H9 (cell line): ENCODE measurements at regions not wholly inside any gene's neighbourhood (a gene's known extent, or its start where the extent isn't known, plus 50 kb on each side); places are given as distances from the start of the nearest gene placed in this dataset.

Source experiments
- DNase-seq: peaks from one replicate; pipeline ENCODE4 v3.0.0-alpha.2; 2017
- H2AFZ ChIP-seq: one replicate; pipeline ENCODE4 v1.6.1; 2013; ENCODE audit warnings: mild to moderate bottlenecking, low read length, control low read depth, moderate library complexity
- H2AK5ac ChIP-seq: 2 replicates; pipeline ENCODE4 v1.6.1; 2013; ENCODE audit warnings: low read length, control low read depth, mixed read lengths; ENCODE audit not compliant: insufficient read length
- H2BK120ac ChIP-seq: one replicate; pipeline ENCODE4 v1.6.1; 2013; ENCODE audit warnings: low read depth, mild to moderate bottlenecking, low read length, control low read depth, inconsistent platforms; ENCODE audit not compliant: poor library complexity, severe bottlenecking
- H2BK12ac ChIP-seq: 2 replicates; pipeline ENCODE4 v1.6.1; 2013; ENCODE audit warnings: low read length, control low read depth, mixed read lengths, low read depth; ENCODE audit not compliant: insufficient read length
- H2BK15ac ChIP-seq: 2 replicates; pipeline ENCODE4 v1.6.1; 2013; ENCODE audit warnings: low read depth, low read length, control low read depth
- H2BK20ac ChIP-seq: one replicate; pipeline ENCODE4 v1.6.1; 2013; ENCODE audit warnings: low read depth, mild to moderate bottlenecking, low read length, control low read depth, inconsistent platforms; ENCODE audit not compliant: poor library complexity, severe bottlenecking
- H2BK5ac ChIP-seq: 2 replicates; pipeline ENCODE4 v1.6.1; 2013; ENCODE audit warnings: low read length, control low read depth, mixed read lengths; ENCODE audit not compliant: insufficient read length
- H3K14ac ChIP-seq: 2 replicates; pipeline ENCODE4 v1.6.1; 2013; ENCODE audit warnings: low read length, control low read depth; ENCODE audit not compliant: insufficient read depth
- H3K18ac ChIP-seq: 2 replicates; pipeline ENCODE4 v1.6.1; 2013; ENCODE audit warnings: low read depth, mild to moderate bottlenecking, mixed read lengths, low read length, control low read depth; ENCODE audit not compliant: insufficient read length
- H3K23ac ChIP-seq: 2 replicates; pipeline ENCODE4 v1.6.1; 2013; ENCODE audit warnings: low read length, control low read depth, mixed read lengths, low read depth; ENCODE audit not compliant: insufficient read length
- H3K23me2 ChIP-seq: 2 replicates; pipeline ENCODE4 v1.6.1; 2013; ENCODE audit warnings: low read depth, mild to moderate bottlenecking, mixed read lengths, low read length, control low read depth; ENCODE audit not compliant: insufficient read length, poor library complexity, severe bottlenecking
- H3K27ac ChIP-seq: 2 replicates; pipeline ENCODE4 v1.5.1; 2013; ENCODE audit warnings: low read length, control low read depth, mixed read lengths, low read depth; ENCODE audit not compliant: insufficient read length
- H3K27me3 ChIP-seq: 2 replicates; pipeline ENCODE4 v1.6.1; 2013; ENCODE audit warnings: low read length, control low read depth, inconsistent platforms; ENCODE audit not compliant: insufficient read depth
- H3K4ac ChIP-seq: 2 replicates; pipeline ENCODE4 v1.6.1; 2013; ENCODE audit warnings: low read depth, mild to moderate bottlenecking, control low read depth, inconsistent platforms, low read length, moderate library complexity
- H3K4me1 ChIP-seq: 2 replicates; pipeline ENCODE4 v1.6.1; 2013; ENCODE audit warnings: low read length, control low read depth, inconsistent platforms; ENCODE audit not compliant: insufficient read depth
- H3K4me2 ChIP-seq: 2 replicates; pipeline ENCODE4 v1.6.1; 2013; ENCODE audit warnings: low read length, control low read depth, mixed read lengths; ENCODE audit not compliant: insufficient read length, insufficient read depth
- H3K56ac ChIP-seq: 2 replicates; pipeline ENCODE4 v1.6.1; 2013; ENCODE audit warnings: low read depth, mild to moderate bottlenecking, mixed read lengths, low read length, control low read depth; ENCODE audit not compliant: insufficient read length
- H3K79me1 ChIP-seq: 2 replicates; pipeline ENCODE4 v1.6.1; 2013; ENCODE audit warnings: low read depth, mild to moderate bottlenecking, moderate library complexity, low read length, control low read depth, inconsistent platforms; ENCODE audit not compliant: insufficient read depth, poor library complexity, severe bottlenecking
- H3K79me2 ChIP-seq: 2 replicates; pipeline ENCODE4 v1.6.1; 2013; ENCODE audit warnings: low read length, control low read depth, inconsistent platforms; ENCODE audit not compliant: insufficient read depth
- H3K9ac ChIP-seq: 2 replicates; pipeline ENCODE4 v1.6.1; 2013; ENCODE audit warnings: low read length, control low read depth, mixed read lengths; ENCODE audit not compliant: insufficient read length; ENCODE audit errors: extremely low read depth
- H3K9me3 ChIP-seq: one replicate; pipeline ENCODE4 v1.6.1; 2013; ENCODE audit warnings: low read depth, low read length, inconsistent platforms; ENCODE audit not compliant: control insufficient read depth
- H3T11ph ChIP-seq: one replicate; pipeline ENCODE4 v1.6.1; 2013; ENCODE audit warnings: mild to moderate bottlenecking, low read length, control low read depth, inconsistent platforms
- H4K20me1 ChIP-seq: one replicate; pipeline ENCODE4 v1.6.1; 2013; ENCODE audit not compliant: control insufficient read depth, insufficient read length, insufficient read depth
- H4K5ac ChIP-seq: 2 replicates; pipeline ENCODE4 v1.6.1; 2013; ENCODE audit warnings: low read depth, mild to moderate bottlenecking, mixed read lengths, low read length, control low read depth; ENCODE audit not compliant: insufficient read length
- H4K8ac ChIP-seq: replicated peaks from 2 replicates; pipeline ENCODE4 v1.6.1; 2013; ENCODE audit warnings: low read length, control low read depth, mixed read lengths, low read depth; ENCODE audit not compliant: insufficient read length
- H4K91ac ChIP-seq: 2 replicates; pipeline ENCODE4 v1.6.1; 2013; ENCODE audit warnings: low read depth, mild to moderate bottlenecking, moderate library complexity, mixed read lengths, low read length, control low read depth; ENCODE audit not compliant: insufficient read length
- H3K27ac Mint-ChIP-seq, 3 experiments: 2 replicates in 2 of 3; 3 replicates in 1 of 3; pipeline ENCODE4 v1.8.0; 2020 to 2021; ENCODE audit warnings: mixed read lengths in 3 of 3, mild to moderate bottlenecking in 1 of 3, moderate library complexity in 1 of 3
- H3K27me3 Mint-ChIP-seq: 2 replicates; pipeline ENCODE4 v1.8.0; 2021; ENCODE audit warnings: low read depth, mild to moderate bottlenecking, moderate library complexity, mixed read lengths
- H3K36me3 Mint-ChIP-seq, 3 experiments: 2 replicates in 2 of 3; 3 replicates in 1 of 3; pipeline ENCODE4 v1.8.0; 2020 to 2021; ENCODE audit warnings: low read depth in 3 of 3, mixed read lengths in 3 of 3; ENCODE audit not compliant: insufficient read depth in 1 of 3
- H3K4me1 Mint-ChIP-seq, 2 experiments: 2 replicates each; pipeline ENCODE4 v1.8.0; 2020; ENCODE audit warnings: mixed read lengths in 2 of 2
- H3K4me3 Mint-ChIP-seq, 2 experiments: 2 replicates in 1 of 2; 3 replicates in 1 of 2; pipeline ENCODE4 v1.8.0; 2020 to 2021; ENCODE audit warnings: mild to moderate bottlenecking in 2 of 2, mixed read lengths in 2 of 2, moderate library complexity in 1 of 2
- H3K9me3 Mint-ChIP-seq, 2 experiments: 2 replicates in 1 of 2; 3 replicates in 1 of 2; pipeline ENCODE4 v1.8.0; 2020; ENCODE audit warnings: mild to moderate bottlenecking in 2 of 2, mixed read lengths in 2 of 2, moderate library complexity in 1 of 2
- whole genome bisulfite sequencing: extraction: QIAGEN DNeasy Blood & Tissue Kit; methylation state at CpG from one replicate; pipeline ENCODE4 v1.1.7; 2013; ENCODE audit warnings: missing lambda C conversion rate, low lambda C conversion rate, mixed read lengths; ENCODE audit not compliant: insufficient read length; ENCODE audit errors: extremely low coverage; 5-methylcytosine and 5-hydroxymethylcytosine counted together
- TF ChIP-seq, protein P1 (sequence below): fragments of 200-600 bp; sonication (generic); conservative IDR thresholded peaks from 3 replicates; pipeline ENCODE4 v1.8.0; 2021; ENCODE audit warnings: antibody characterized with exemption, mild to moderate bottlenecking

GRCh38 chr20:54389596-54390280 is 85.7 kb upstream of the DOK5 start:
- Mint-ChIP-seq H3K4me1 (no peaks in the 10 kb centered on the region), H3K36me3 (no peaks in the 10 kb centered on the region), H3K27ac (no peak overlapping the region), H3K27me3 (peaks cover 1% of the 10 kb centered on the region; the same call in 1 of the 2 replicates), H3K9me3 (no peaks in the 10 kb centered on the region), H3K4me3 (no peak overlapping the region)
- TF ChIP-seq, protein P1, sequence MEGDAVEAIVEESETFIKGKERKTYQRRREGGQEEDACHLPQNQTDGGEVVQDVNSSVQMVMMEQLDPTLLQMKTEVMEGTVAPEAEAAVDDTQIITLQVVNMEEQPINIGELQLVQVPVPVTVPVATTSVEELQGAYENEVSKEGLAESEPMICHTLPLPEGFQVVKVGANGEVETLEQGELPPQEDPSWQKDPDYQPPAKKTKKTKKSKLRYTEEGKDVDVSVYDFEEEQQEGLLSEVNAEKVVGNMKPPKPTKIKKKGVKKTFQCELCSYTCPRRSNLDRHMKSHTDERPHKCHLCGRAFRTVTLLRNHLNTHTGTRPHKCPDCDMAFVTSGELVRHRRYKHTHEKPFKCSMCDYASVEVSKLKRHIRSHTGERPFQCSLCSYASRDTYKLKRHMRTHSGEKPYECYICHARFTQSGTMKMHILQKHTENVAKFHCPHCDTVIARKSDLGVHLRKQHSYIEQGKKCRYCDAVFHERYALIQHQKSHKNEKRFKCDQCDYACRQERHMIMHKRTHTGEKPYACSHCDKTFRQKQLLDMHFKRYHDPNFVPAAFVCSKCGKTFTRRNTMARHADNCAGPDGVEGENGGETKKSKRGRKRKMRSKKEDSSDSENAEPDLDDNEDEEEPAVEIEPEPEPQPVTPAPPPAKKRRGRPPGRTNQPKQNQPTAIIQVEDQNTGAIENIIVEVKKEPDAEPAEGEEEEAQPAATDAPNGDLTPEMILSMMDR: no peak
- H2AK5ac ChIP-seq: no peak overlapping the region
- H4K91ac ChIP-seq: no peak overlapping the region
- no peak overlapping the region for H3T11ph ChIP-seq
- WGBS: no CpG with 5 or more reads among the region's 9 CpGs
- no peak overlapping the region for H3K23ac ChIP-seq
- H2BK20ac ChIP-seq: no peak overlapping the region
- no peak overlapping the region for H3K56ac ChIP-seq
- no peak overlapping the region for H2AFZ ChIP-seq
- no peak overlapping the region for H3K9ac ChIP-seq
- H3K4me2 ChIP-seq: no peak overlapping the region
- DNase-seq: no peak
- no peak overlapping the region for H2BK120ac ChIP-seq
- H4K5ac ChIP-seq: no peak overlapping the region
- no peak overlapping the region for H3K14ac ChIP-seq
- no peaks in the 10 kb centered on the region for H3K9me3 ChIP-seq
- no peak overlapping the region for H2BK12ac ChIP-seq
- no peak overlapping the region for H3K27ac ChIP-seq
- no peaks in the 10 kb centered on the region for H3K27me3 ChIP-seq
- no peak overlapping the region for H3K18ac ChIP-seq
- H3K79me1 ChIP-seq: no peaks in the 10 kb centered on the region
- no peak overlapping the region for H4K8ac ChIP-seq
- no peak overlapping the region for H2BK5ac ChIP-seq
- H3K23me2 ChIP-seq: no peaks in the 10 kb centered on the region
- no peaks in the 10 kb centered on the region for H4K20me1 ChIP-seq
- no peaks in the 10 kb centered on the region for H3K79me2 ChIP-seq
- no peak overlapping the region for H2BK15ac ChIP-seq
- H3K4me1 ChIP-seq: no peaks in the 10 kb centered on the region
- no peak overlapping the region for H3K4ac ChIP-seq
